H9 (cell line): ENCODE measurements at regions not wholly inside any gene's neighbourhood (a gene's known extent, or its start where the extent isn't known, plus 50 kb on each side); places are given as distances from the start of the nearest gene placed in this dataset.

Experiments
- DNase-seq: peaks from one replicate; pipeline ENCODE4 v3.0.0-alpha.2; 2017
- H2AFZ ChIP-seq: one replicate; pipeline ENCODE4 v1.6.1; 2013; ENCODE audit warnings: mild to moderate bottlenecking, low read length, control low read depth, moderate library complexity
- H2AK5ac ChIP-seq: 2 replicates; pipeline ENCODE4 v1.6.1; 2013; ENCODE audit warnings: low read length, control low read depth, mixed read lengths; ENCODE audit not compliant: insufficient read length
- H2BK120ac ChIP-seq: one replicate; pipeline ENCODE4 v1.6.1; 2013; ENCODE audit warnings: low read depth, mild to moderate bottlenecking, low read length, control low read depth, inconsistent platforms; ENCODE audit not compliant: poor library complexity, severe bottlenecking
- H2BK12ac ChIP-seq: 2 replicates; pipeline ENCODE4 v1.6.1; 2013; ENCODE audit warnings: low read length, control low read depth, mixed read lengths, low read depth; ENCODE audit not compliant: insufficient read length
- H2BK15ac ChIP-seq: 2 replicates; pipeline ENCODE4 v1.6.1; 2013; ENCODE audit warnings: low read depth, low read length, control low read depth
- H2BK20ac ChIP-seq: one replicate; pipeline ENCODE4 v1.6.1; 2013; ENCODE audit warnings: low read depth, mild to moderate bottlenecking, low read length, control low read depth, inconsistent platforms; ENCODE audit not compliant: poor library complexity, severe bottlenecking
- H2BK5ac ChIP-seq: 2 replicates; pipeline ENCODE4 v1.6.1; 2013; ENCODE audit warnings: low read length, control low read depth, mixed read lengths; ENCODE audit not compliant: insufficient read length
- H3K14ac ChIP-seq: 2 replicates; pipeline ENCODE4 v1.6.1; 2013; ENCODE audit warnings: low read length, control low read depth; ENCODE audit not compliant: insufficient read depth
- H3K18ac ChIP-seq: 2 replicates; pipeline ENCODE4 v1.6.1; 2013; ENCODE audit warnings: low read depth, mild to moderate bottlenecking, mixed read lengths, low read length, control low read depth; ENCODE audit not compliant: insufficient read length
- H3K23ac ChIP-seq: 2 replicates; pipeline ENCODE4 v1.6.1; 2013; ENCODE audit warnings: low read length, control low read depth, mixed read lengths, low read depth; ENCODE audit not compliant: insufficient read length
- H3K23me2 ChIP-seq: 2 replicates; pipeline ENCODE4 v1.6.1; 2013; ENCODE audit warnings: low read depth, mild to moderate bottlenecking, mixed read lengths, low read length, control low read depth; ENCODE audit not compliant: insufficient read length, poor library complexity, severe bottlenecking
- H3K27ac ChIP-seq: 2 replicates; pipeline ENCODE4 v1.5.1; 2013; ENCODE audit warnings: low read length, control low read depth, mixed read lengths, low read depth; ENCODE audit not compliant: insufficient read length
- H3K27me3 ChIP-seq: 2 replicates; pipeline ENCODE4 v1.6.1; 2013; ENCODE audit warnings: low read length, control low read depth, inconsistent platforms; ENCODE audit not compliant: insufficient read depth
- H3K4ac ChIP-seq: 2 replicates; pipeline ENCODE4 v1.6.1; 2013; ENCODE audit warnings: low read depth, mild to moderate bottlenecking, control low read depth, inconsistent platforms, low read length, moderate library complexity
- H3K4me1 ChIP-seq: 2 replicates; pipeline ENCODE4 v1.6.1; 2013; ENCODE audit warnings: low read length, control low read depth, inconsistent platforms; ENCODE audit not compliant: insufficient read depth
- H3K4me2 ChIP-seq: 2 replicates; pipeline ENCODE4 v1.6.1; 2013; ENCODE audit warnings: low read length, control low read depth, mixed read lengths; ENCODE audit not compliant: insufficient read length, insufficient read depth
- H3K56ac ChIP-seq: 2 replicates; pipeline ENCODE4 v1.6.1; 2013; ENCODE audit warnings: low read depth, mild to moderate bottlenecking, mixed read lengths, low read length, control low read depth; ENCODE audit not compliant: insufficient read length
- H3K79me1 ChIP-seq: 2 replicates; pipeline ENCODE4 v1.6.1; 2013; ENCODE audit warnings: low read depth, mild to moderate bottlenecking, moderate library complexity, low read length, control low read depth, inconsistent platforms; ENCODE audit not compliant: insufficient read depth, poor library complexity, severe bottlenecking
- H3K79me2 ChIP-seq: 2 replicates; pipeline ENCODE4 v1.6.1; 2013; ENCODE audit warnings: low read length, control low read depth, inconsistent platforms; ENCODE audit not compliant: insufficient read depth
- H3K9ac ChIP-seq: 2 replicates; pipeline ENCODE4 v1.6.1; 2013; ENCODE audit warnings: low read length, control low read depth, mixed read lengths; ENCODE audit not compliant: insufficient read length; ENCODE audit errors: extremely low read depth
- H3K9me3 ChIP-seq: one replicate; pipeline ENCODE4 v1.6.1; 2013; ENCODE audit warnings: low read depth, low read length, inconsistent platforms; ENCODE audit not compliant: control insufficient read depth
- H3T11ph ChIP-seq: one replicate; pipeline ENCODE4 v1.6.1; 2013; ENCODE audit warnings: mild to moderate bottlenecking, low read length, control low read depth, inconsistent platforms
- H4K20me1 ChIP-seq: one replicate; pipeline ENCODE4 v1.6.1; 2013; ENCODE audit not compliant: control insufficient read depth, insufficient read length, insufficient read depth
- H4K5ac ChIP-seq: 2 replicates; pipeline ENCODE4 v1.6.1; 2013; ENCODE audit warnings: low read depth, mild to moderate bottlenecking, mixed read lengths, low read length, control low read depth; ENCODE audit not compliant: insufficient read length
- H4K8ac ChIP-seq: replicated peaks from 2 replicates; pipeline ENCODE4 v1.6.1; 2013; ENCODE audit warnings: low read length, control low read depth, mixed read lengths, low read depth; ENCODE audit not compliant: insufficient read length
- H4K91ac ChIP-seq: 2 replicates; pipeline ENCODE4 v1.6.1; 2013; ENCODE audit warnings: low read depth, mild to moderate bottlenecking, moderate library complexity, mixed read lengths, low read length, control low read depth; ENCODE audit not compliant: insufficient read length
- H3K27ac Mint-ChIP-seq, 3 experiments: 2 replicates in 2 of 3; 3 replicates in 1 of 3; pipeline ENCODE4 v1.8.0; 2020 to 2021; ENCODE audit warnings: mixed read lengths in 3 of 3, mild to moderate bottlenecking in 1 of 3, moderate library complexity in 1 of 3
- H3K27me3 Mint-ChIP-seq: 2 replicates; pipeline ENCODE4 v1.8.0; 2021; ENCODE audit warnings: low read depth, mild to moderate bottlenecking, moderate library complexity, mixed read lengths
- H3K36me3 Mint-ChIP-seq, 3 experiments: 2 replicates in 2 of 3; 3 replicates in 1 of 3; pipeline ENCODE4 v1.8.0; 2020 to 2021; ENCODE audit warnings: low read depth in 3 of 3, mixed read lengths in 3 of 3; ENCODE audit not compliant: insufficient read depth in 1 of 3
- H3K4me1 Mint-ChIP-seq, 2 experiments: 2 replicates each; pipeline ENCODE4 v1.8.0; 2020; ENCODE audit warnings: mixed read lengths in 2 of 2
- H3K4me3 Mint-ChIP-seq, 2 experiments: 2 replicates in 1 of 2; 3 replicates in 1 of 2; pipeline ENCODE4 v1.8.0; 2020 to 2021; ENCODE audit warnings: mild to moderate bottlenecking in 2 of 2, mixed read lengths in 2 of 2, moderate library complexity in 1 of 2
- H3K9me3 Mint-ChIP-seq, 2 experiments: 2 replicates in 1 of 2; 3 replicates in 1 of 2; pipeline ENCODE4 v1.8.0; 2020; ENCODE audit warnings: mild to moderate bottlenecking in 2 of 2, mixed read lengths in 2 of 2, moderate library complexity in 1 of 2
- CTCF ChIP-seq: fragments of 200-600 bp; sonication (generic); conservative IDR thresholded peaks from 3 replicates; pipeline ENCODE4 v1.8.0; 2021; ENCODE audit warnings: antibody characterized with exemption, mild to moderate bottlenecking
- WGBS: extraction: QIAGEN DNeasy Blood & Tissue Kit; methylation state at CpG from one replicate; pipeline ENCODE4 v1.1.7; 2013; ENCODE audit warnings: missing lambda C conversion rate, low lambda C conversion rate, mixed read lengths; ENCODE audit not compliant: insufficient read length; ENCODE audit errors: extremely low coverage; 5-methylcytosine and 5-hydroxymethylcytosine counted together

- Histone ChIP-seq H3K27ac (no peak overlapping the region), H3K9me3 (no peaks in the 10 kb centered on the region), H2BK12ac (no peak overlapping the region), H4K5ac (no peak overlapping the region), H3K4me2 (no peak overlapping the region), H4K20me1 (no peaks in the 10 kb centered on the region), H3T11ph (no peak overlapping the region), H4K8ac (no peak overlapping the region), H2BK20ac (no peak overlapping the region), H3K9ac (no peak overlapping the region), H2BK15ac (no peak overlapping the region), H3K79me2 (no peaks in the 10 kb centered on the region), H3K56ac (no peak overlapping the region), H2AK5ac (no peak overlapping the region), H3K4me1 (no peaks in the 10 kb centered on the region), H3K79me1 (no peaks in the 10 kb centered on the region), H3K23ac (no peak overlapping the region), H3K18ac (no peak overlapping the region), H2BK120ac (no peak overlapping the region), H4K91ac (no peak overlapping the region), H3K27me3 (no peaks in the 10 kb centered on the region), H3K4ac (no peak overlapping the region), H2AFZ (no peak overlapping the region), H3K23me2 (no peaks in the 10 kb centered on the region), H2BK5ac (no peak overlapping the region), H3K14ac (no peak overlapping the region)
- no peak overlapping the region for H3K4me3 Mint-ChIP-seq
- no CpG with 5 or more reads among the region's 7 CpGs for WGBS
- no peak for DNase-seq
- H3K27me3 Mint-ChIP-seq: peaks cover 14% of the 10 kb centered on the region
- H3K4me1 Mint-ChIP-seq: peaks cover 0 to 5% of the 10 kb centered on the region in 2 experiments; a peak in 2 of 4 replicates
- peaks cover 21 to 29% of the 10 kb centered on the region in 2 experiments for H3K9me3 Mint-ChIP-seq
- H3K36me3 Mint-ChIP-seq: peaks cover 3 to 21% (median 4%) of the 10 kb centered on the region in 3 experiments
- no peak for TF ChIP-seq CTCF
- no peak overlapping the region for H3K27ac Mint-ChIP-seq
Observed at GRCh38 chr18:78882585-78882984, 97.0 kb upstream of the SALL3 start.
